GM18873 (cell line): ENCODE measurements at regions not wholly inside any gene's neighbourhood (a gene's known extent, or its start where the extent isn't known, plus 50 kb on each side); places are given as distances from the start of the nearest gene placed in this dataset.

ENCODE experiments used
- ATAC-seq: cut with Tn5 transposase; IDR thresholded peaks from one replicate; pipeline ENCODE4 v1.9.1; 2021; ENCODE audit warnings: mild to moderate bottlenecking, moderate library complexity, moderate number of reproducible peaks; ENCODE audit not compliant: unreplicated experiment, low FRiP score

- no peak for ATAC-seq
Observed at GRCh38 chr21:24112020-24112419, 1495.3 kb downstream of the MRPL39 start.

- ATAC-seq = no peak
Observed at GRCh38 chr21:24110846-24111245, 1496.4 kb downstream of the MRPL39 start.

- no peak for ATAC-seq
Observed at GRCh38 chr21:24097181-24097580, 1510.1 kb downstream of the MRPL39 start.

GRCh38 chr21:24096651-24097050 lies 1510.6 kb downstream of the MRPL39 start:
- no peak for ATAC-seq

- ATAC-seq = no peak
Observed at GRCh38 chr21:24093032-24093431, 1514.2 kb downstream of the MRPL39 start.

- ATAC-seq = no peak
Observed at GRCh38 chr21:24076179-24076578, 1531.1 kb downstream of the MRPL39 start.

GRCh38 chr21:24055696-24056095 lies 1551.6 kb downstream of the MRPL39 start:
- no peak for ATAC-seq

- no peak for ATAC-seq
Observed at GRCh38 chr21:24050231-24050630, 1557.0 kb downstream of the MRPL39 start.

GRCh38 chr21:24046829-24047443 lies 1560.3 kb downstream of the MRPL39 start:
- no peak for ATAC-seq

- ATAC-seq = no peak
Observed at GRCh38 chr21:24045775-24046215, 1561.5 kb downstream of the MRPL39 start.

- ATAC-seq = no peak
Observed at GRCh38 chr21:24045373-24045772, 1561.9 kb downstream of the MRPL39 start.

GRCh38 chr21:24042687-24043086 lies 1564.6 kb downstream of the MRPL39 start:
- ATAC-seq = no peak

- ATAC-seq = no peak
Observed at GRCh38 chr21:24032709-24033232, 1574.5 kb downstream of the MRPL39 start.

GRCh38 chr21:24027396-24027795 lies 1579.9 kb downstream of the MRPL39 start:
- no peak for ATAC-seq

- no peak for ATAC-seq
Observed at GRCh38 chr21:24025101-24025500, 1582.2 kb downstream of the MRPL39 start.

- no peak for ATAC-seq
Observed at GRCh38 chr21:24023936-24024335, 1583.3 kb downstream of the MRPL39 start.

- ATAC-seq = no peak
Observed at GRCh38 chr21:24023402-24023801, 1583.9 kb downstream of the MRPL39 start.

- no peak for ATAC-seq
Observed at GRCh38 chr21:24014381-24014780, 1592.9 kb downstream of the MRPL39 start.

GRCh38 chr21:24011087-24011486 lies 1596.2 kb downstream of the MRPL39 start:
- ATAC-seq = no peak

GRCh38 chr21:24007592-24007991 lies 1599.7 kb downstream of the MRPL39 start:
- no peak for ATAC-seq

GRCh38 chr21:23986987-23987386 lies 1620.3 kb downstream of the MRPL39 start:
- ATAC-seq = no peak

GRCh38 chr21:23986214-23986613 lies 1621.1 kb downstream of the MRPL39 start:
- no peak for ATAC-seq

- ATAC-seq = no peak
Observed at GRCh38 chr21:23982546-23982945, 1624.7 kb downstream of the MRPL39 start.
